DOHH2 (cell line): ENCODE measurements at regions not wholly inside any gene's neighbourhood (a gene's known extent, or its start where the extent isn't known, plus 50 kb on each side); places are given as distances from the start of the nearest gene placed in this dataset.

Experiments
- H3F3A ChIP-seq: fragments of 200-600 bp; sonication (generic), shearing (Covaris generic); 2 replicates; pipeline ENCODE4 v1.6.0; 2016; ENCODE audit warnings: antibody characterized with exemption, mild to moderate bottlenecking; ENCODE audit not compliant: control insufficient read depth, insufficient read depth
- H3K27ac ChIP-seq: fragments of 200-600 bp; sonication (generic); 2 replicates; pipeline ENCODE4 v1.5.1; 2014; ENCODE audit warnings: low read depth, mild to moderate bottlenecking, low read length, moderate library complexity
- H3K27me3 ChIP-seq: fragments of 200-600 bp; sonication (generic); 2 replicates; pipeline ENCODE4 v1.6.1; 2014; ENCODE audit warnings: mild to moderate bottlenecking, low read length, mixed read lengths; ENCODE audit not compliant: control insufficient read depth
- H3K36me3 ChIP-seq: fragments of 200-600 bp; sonication (generic); 2 replicates; pipeline ENCODE4 v1.6.1; 2014; ENCODE audit warnings: mild to moderate bottlenecking, low read length, moderate library complexity, mixed read lengths; ENCODE audit not compliant: control insufficient read depth
- H3K4me1 ChIP-seq: fragments of 200-600 bp; sonication (generic); 2 replicates; pipeline ENCODE4 v1.6.1; 2014; ENCODE audit warnings: mild to moderate bottlenecking, low read length, mixed read lengths; ENCODE audit not compliant: control insufficient read depth
- H3K4me2 ChIP-seq: fragments of 200-600 bp; sonication (generic); 2 replicates; pipeline ENCODE4 v1.6.0; 2014; ENCODE audit warnings: mild to moderate bottlenecking, low read length, moderate library complexity
- H3K4me3 ChIP-seq: fragments of 200-600 bp; sonication (generic); 2 replicates; pipeline ENCODE4 v1.5.1; 2014; ENCODE audit warnings: mild to moderate bottlenecking, low read length, mixed read lengths
- H3K79me2 ChIP-seq: fragments of 200-600 bp; sonication (generic); 2 replicates; pipeline ENCODE4 v1.6.1; 2014; ENCODE audit warnings: mild to moderate bottlenecking, low read length, mixed read lengths; ENCODE audit not compliant: control insufficient read depth
- H3K9me2 ChIP-seq: fragments of 200-600 bp; sonication (generic); replicated peaks from 2 replicates; pipeline ENCODE4 v1.6.1; 2014; ENCODE audit warnings: mild to moderate bottlenecking, low read length, mixed read lengths; ENCODE audit not compliant: control insufficient read depth
- H3K9me3 ChIP-seq: fragments of 200-600 bp; sonication (generic); 2 replicates; pipeline ENCODE4 v1.6.1; 2014; ENCODE audit warnings: antibody characterized with exemption, low read length, mixed read lengths; ENCODE audit not compliant: control insufficient read depth, insufficient read depth
- H4K20me1 ChIP-seq: fragments of 200-600 bp; sonication (generic); 2 replicates; pipeline ENCODE4 v1.6.0; 2014; ENCODE audit warnings: low read depth, mild to moderate bottlenecking, antibody characterized with exemption, low read length, moderate library complexity; ENCODE audit not compliant: control insufficient read depth, insufficient read depth
- EZH2phosphoT487 ChIP-seq: fragments of 200-600 bp; sonication (generic); IDR thresholded peaks from 2 replicates; pipeline ENCODE4 v1.6.1; 2017; ENCODE audit warnings: borderline replicate concordance, mild to moderate bottlenecking, antibody characterized with exemption, low read length, moderate library complexity, mixed read lengths
- TF ChIP-seq, protein P1 (sequence below): fragments of 200-600 bp; sonication (generic); IDR thresholded peaks from one replicate; pipeline ENCODE4 v1.5.1; 2014; ENCODE audit warnings: antibody characterized with exemption, mild to moderate bottlenecking, low read depth, low read length; ENCODE audit not compliant: poor library complexity, severe bottlenecking

DNA sequence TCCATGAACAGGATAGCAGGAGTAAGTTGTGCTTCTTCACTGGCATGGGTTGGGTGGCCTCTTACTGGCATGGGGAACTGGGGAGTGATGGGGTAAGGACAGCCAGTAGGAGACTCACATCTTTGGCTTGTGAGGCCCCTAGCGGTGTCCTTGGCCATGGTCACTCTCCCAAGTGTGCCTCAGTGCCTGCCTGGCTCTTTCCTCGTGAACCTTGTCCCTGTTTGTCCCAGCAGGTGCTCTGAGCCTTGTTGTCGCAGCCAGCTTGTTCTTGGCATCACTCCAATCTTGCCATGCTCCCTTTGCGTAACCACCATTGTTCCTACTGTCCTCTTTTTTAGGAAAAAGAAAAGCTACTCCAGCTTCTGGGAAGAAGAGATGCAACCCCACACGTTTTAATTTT, 53.6 kb upstream of the SDK2 start:
- Histone ChIP-seq H3K4me1 (no peaks in the 10 kb centered on the region), H3K27me3 (peaks cover 8% of the 10 kb centered on the region; the same call in 1 of the 2 replicates), H3K79me2 (no peaks in the 10 kb centered on the region), H3F3A (0 out of 2 replicates have a peak, but pooled peaks cover 3% of the 10 kb centered on the region), H3K36me3 (no peaks in the 10 kb centered on the region), H3K9me2 (no peaks in the 10 kb centered on the region), H3K4me2 (no peak overlapping the region), H3K27ac (no peak overlapping the region), H4K20me1 (no peaks in the 10 kb centered on the region), H3K4me3 (no peak overlapping the region), H3K9me3 (peaks cover 6% of the 10 kb centered on the region; the same call in 1 of the 2 replicates)
- no peak for TF ChIP-seq EZH2phosphoT487

DNA sequence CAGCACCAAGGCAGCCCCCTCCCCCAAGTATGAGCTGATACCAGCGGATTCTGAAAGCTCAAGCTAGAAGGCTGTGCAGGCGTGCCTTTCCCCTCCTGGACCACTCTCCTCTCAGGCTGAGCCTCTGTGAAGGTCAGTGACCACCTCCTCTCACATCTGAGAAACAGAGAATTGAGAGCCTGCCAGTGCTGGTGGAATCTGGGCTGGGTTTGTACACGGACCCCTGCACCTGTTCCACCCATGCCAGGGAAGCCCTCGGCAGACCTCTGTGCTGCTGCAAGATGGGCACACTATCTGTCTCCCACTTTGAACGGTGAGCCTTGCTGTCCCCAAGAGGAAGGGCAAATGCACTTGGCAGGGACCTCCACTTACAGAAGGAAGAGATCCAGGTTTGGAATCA, 54.7 kb upstream of the SDK2 start:
- Histone ChIP-seq H3F3A (0 out of 2 replicates have a peak, but pooled peaks cover 3% of the 10 kb centered on the region), H3K79me2 (no peaks in the 10 kb centered on the region), H3K4me1 (no peaks in the 10 kb centered on the region), H3K4me3 (no peak overlapping the region), H3K27ac (no peak overlapping the region), H3K9me2 (no peaks in the 10 kb centered on the region), H4K20me1 (no peaks in the 10 kb centered on the region), H3K27me3 (peaks cover 8% of the 10 kb centered on the region; the same call in 1 of the 2 replicates), H3K4me2 (no peak overlapping the region), H3K36me3 (no peaks in the 10 kb centered on the region), H3K9me3 (peaks cover 6% of the 10 kb centered on the region; the same call in 1 of the 2 replicates)
- TF ChIP-seq EZH2phosphoT487 = no peak
- TF ChIP-seq, protein P1, sequence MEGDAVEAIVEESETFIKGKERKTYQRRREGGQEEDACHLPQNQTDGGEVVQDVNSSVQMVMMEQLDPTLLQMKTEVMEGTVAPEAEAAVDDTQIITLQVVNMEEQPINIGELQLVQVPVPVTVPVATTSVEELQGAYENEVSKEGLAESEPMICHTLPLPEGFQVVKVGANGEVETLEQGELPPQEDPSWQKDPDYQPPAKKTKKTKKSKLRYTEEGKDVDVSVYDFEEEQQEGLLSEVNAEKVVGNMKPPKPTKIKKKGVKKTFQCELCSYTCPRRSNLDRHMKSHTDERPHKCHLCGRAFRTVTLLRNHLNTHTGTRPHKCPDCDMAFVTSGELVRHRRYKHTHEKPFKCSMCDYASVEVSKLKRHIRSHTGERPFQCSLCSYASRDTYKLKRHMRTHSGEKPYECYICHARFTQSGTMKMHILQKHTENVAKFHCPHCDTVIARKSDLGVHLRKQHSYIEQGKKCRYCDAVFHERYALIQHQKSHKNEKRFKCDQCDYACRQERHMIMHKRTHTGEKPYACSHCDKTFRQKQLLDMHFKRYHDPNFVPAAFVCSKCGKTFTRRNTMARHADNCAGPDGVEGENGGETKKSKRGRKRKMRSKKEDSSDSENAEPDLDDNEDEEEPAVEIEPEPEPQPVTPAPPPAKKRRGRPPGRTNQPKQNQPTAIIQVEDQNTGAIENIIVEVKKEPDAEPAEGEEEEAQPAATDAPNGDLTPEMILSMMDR = no peak

DNA sequence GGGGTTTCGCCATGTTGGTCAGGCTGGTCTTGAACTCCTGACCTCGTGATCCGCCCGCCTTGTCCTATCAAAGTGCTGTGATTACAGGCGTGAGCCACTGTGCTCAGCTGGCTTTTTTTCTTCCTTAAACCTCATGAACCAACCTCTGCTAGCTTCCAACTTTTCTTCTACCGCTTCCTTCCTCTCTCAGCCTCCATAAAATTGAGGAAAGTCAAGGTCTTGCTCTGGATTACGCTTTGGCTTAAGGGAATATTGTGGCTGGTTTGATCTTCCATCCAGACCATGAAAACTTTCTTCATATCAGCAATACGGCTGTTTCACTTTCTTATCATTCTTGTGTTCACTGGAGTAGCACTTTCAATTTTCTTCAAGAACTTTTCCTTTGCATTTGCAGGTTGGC, 57.5 kb upstream of the SDK2 start:
- H3K9me2 ChIP-seq = no peaks in the 10 kb centered on the region
- no peaks in the 10 kb centered on the region; the same call in 1 of the 2 replicates for H3K9me3 ChIP-seq
- H3K4me1 ChIP-seq = no peaks in the 10 kb centered on the region
- no peak overlapping the region for H3K27ac ChIP-seq
- no peaks in the 10 kb centered on the region for H3K36me3 ChIP-seq
- no peaks in the 10 kb centered on the region for H4K20me1 ChIP-seq
- no peak overlapping the region for H3K4me3 ChIP-seq
- H3F3A ChIP-seq = no peaks in the 10 kb centered on the region
- H3K4me2 ChIP-seq = no peak overlapping the region
- no peak for TF ChIP-seq EZH2phosphoT487
- TF ChIP-seq, protein P1 = no peak
- no peaks in the 10 kb centered on the region for H3K79me2 ChIP-seq
- H3K27me3 ChIP-seq = peaks cover 11% of the 10 kb centered on the region; the same call in 1 of the 2 replicates

DNA sequence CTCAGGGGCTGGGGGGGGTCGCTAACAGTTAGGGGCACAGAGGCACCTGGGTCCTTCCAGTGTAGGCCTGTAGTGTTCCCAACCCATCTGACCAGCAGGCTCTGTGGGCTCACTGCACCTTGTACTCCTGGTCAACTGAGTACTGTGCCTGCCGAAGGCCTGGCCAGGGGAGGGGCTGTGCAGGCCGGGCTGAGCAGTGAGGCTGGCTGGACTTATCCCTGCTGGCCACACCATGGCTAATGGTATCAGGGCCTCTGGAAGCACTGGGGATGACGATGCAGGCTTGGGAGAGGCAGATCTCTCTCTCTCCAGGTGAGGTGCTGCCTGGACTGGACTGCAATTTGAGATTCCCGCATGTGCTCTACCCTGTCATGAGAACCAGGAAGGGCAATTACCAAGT, 58.9 kb upstream of the SDK2 start:
- no peak overlapping the region for H3K4me2 ChIP-seq
- no peak overlapping the region for H3K27ac ChIP-seq
- no peaks in the 10 kb centered on the region for H3K9me3 ChIP-seq
- peaks cover 11% of the 10 kb centered on the region for H3K27me3 ChIP-seq
- H3K9me2 ChIP-seq = no peaks in the 10 kb centered on the region
- no peaks in the 10 kb centered on the region for H4K20me1 ChIP-seq
- no peak overlapping the region for H3K4me3 ChIP-seq
- no peaks in the 10 kb centered on the region for H3K79me2 ChIP-seq
- H3K36me3 ChIP-seq = no peaks in the 10 kb centered on the region
- no peaks in the 10 kb centered on the region for H3F3A ChIP-seq
- no peaks in the 10 kb centered on the region for H3K4me1 ChIP-seq
- TF ChIP-seq, protein P1 = no peak
- no peak for TF ChIP-seq EZH2phosphoT487
